Esophagus muscularis mucosa (tissue), 4 donors: ENCODE measurements at regions not wholly inside any gene's neighbourhood (a gene's known extent, or its start where the extent isn't known, plus 50 kb on each side); places are given as distances from the start of the nearest gene placed in this dataset.

ENCODE experiments used
- EP300 ChIP-seq: sonication (generic); formaldehyde crosslinking; IDR thresholded peaks from one replicate; pipeline ENCODE4 v1.6.1; 2017; ENCODE audit warnings: antibody characterized with exemption
- POLR2A ChIP-seq: fragments of 450-650 bp; IDR thresholded peaks from one replicate; pipeline ENCODE4 v1.6.1; 2017; ENCODE audit warnings: antibody characterized with exemption, moderate library complexity, mild to moderate bottlenecking, low read depth
- POLR2AphosphoS5 ChIP-seq, 2 donors: sonication (generic); formaldehyde crosslinking; IDR thresholded peaks; one replicate each; pipeline ENCODE4 v1.6.1; 2017; ENCODE audit warnings: antibody characterized with exemption in 2 of 2
- TF ChIP-seq, protein P1 (sequence below), 3 experiments: fragments of 200-600 bp in 2 of 3; fragments of 450-650 bp in 1 of 3; sonication (generic) in 2 of 3; IDR thresholded peaks; one replicate each; pipeline ENCODE4 v1.5.1; 2017 to 2019; ENCODE audit warnings: antibody characterized with exemption in 3 of 3, mild to moderate bottlenecking in 2 of 3, moderate library complexity in 1 of 3

GRCh38 chr12:97363693-97364092 is 98.9 kb upstream of the RMST start:
- TF ChIP-seq, protein P1, sequence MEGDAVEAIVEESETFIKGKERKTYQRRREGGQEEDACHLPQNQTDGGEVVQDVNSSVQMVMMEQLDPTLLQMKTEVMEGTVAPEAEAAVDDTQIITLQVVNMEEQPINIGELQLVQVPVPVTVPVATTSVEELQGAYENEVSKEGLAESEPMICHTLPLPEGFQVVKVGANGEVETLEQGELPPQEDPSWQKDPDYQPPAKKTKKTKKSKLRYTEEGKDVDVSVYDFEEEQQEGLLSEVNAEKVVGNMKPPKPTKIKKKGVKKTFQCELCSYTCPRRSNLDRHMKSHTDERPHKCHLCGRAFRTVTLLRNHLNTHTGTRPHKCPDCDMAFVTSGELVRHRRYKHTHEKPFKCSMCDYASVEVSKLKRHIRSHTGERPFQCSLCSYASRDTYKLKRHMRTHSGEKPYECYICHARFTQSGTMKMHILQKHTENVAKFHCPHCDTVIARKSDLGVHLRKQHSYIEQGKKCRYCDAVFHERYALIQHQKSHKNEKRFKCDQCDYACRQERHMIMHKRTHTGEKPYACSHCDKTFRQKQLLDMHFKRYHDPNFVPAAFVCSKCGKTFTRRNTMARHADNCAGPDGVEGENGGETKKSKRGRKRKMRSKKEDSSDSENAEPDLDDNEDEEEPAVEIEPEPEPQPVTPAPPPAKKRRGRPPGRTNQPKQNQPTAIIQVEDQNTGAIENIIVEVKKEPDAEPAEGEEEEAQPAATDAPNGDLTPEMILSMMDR (IDR thresholded peaks at IDR 0.05), result no peak
- no peak for TF ChIP-seq POLR2A
- TF ChIP-seq EP300, result no peak
- no peak for TF ChIP-seq POLR2AphosphoS5 (IDR thresholded peaks at IDR 0.05)
